HG02885 (cell line): ENCODE measurements at regions not wholly inside any gene's neighbourhood (a gene's known extent, or its start where the extent isn't known, plus 50 kb on each side); places are given as distances from the start of the nearest gene placed in this dataset.
"Not testable (repeated sequence)": the region's sequence is repeated elsewhere in the genome, so short reads cannot be mapped to it uniquely, and the experiment has no call there.

ENCODE experiments used
- ATAC-seq: cut with Tn5 transposase; IDR thresholded peaks from one replicate; pipeline ENCODE4 v1.9.1; 2021; ENCODE audit warnings: mild to moderate bottlenecking; ENCODE audit not compliant: unreplicated experiment, poor library complexity

DNA sequence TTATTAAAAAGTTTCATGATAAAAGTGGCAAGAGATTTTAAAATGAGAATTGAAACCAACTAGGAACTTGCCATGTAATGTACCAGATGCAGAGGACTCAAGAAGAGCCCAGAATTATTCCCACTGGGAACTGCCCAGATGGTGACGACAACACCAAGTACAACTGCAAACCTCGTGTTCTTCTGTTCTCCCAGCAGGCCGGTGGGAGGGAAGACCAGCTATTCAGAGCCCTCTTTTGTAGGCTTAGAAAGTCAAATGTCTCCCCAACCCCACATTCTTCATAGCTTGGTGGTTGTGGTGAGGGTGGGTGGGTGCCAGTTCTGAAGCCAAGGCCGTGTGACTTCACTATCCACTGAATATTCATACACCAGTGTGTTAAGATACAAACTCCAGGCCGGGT lies 54.3 kb upstream of the ITGB1 start:
- no peak for ATAC-seq

DNA sequence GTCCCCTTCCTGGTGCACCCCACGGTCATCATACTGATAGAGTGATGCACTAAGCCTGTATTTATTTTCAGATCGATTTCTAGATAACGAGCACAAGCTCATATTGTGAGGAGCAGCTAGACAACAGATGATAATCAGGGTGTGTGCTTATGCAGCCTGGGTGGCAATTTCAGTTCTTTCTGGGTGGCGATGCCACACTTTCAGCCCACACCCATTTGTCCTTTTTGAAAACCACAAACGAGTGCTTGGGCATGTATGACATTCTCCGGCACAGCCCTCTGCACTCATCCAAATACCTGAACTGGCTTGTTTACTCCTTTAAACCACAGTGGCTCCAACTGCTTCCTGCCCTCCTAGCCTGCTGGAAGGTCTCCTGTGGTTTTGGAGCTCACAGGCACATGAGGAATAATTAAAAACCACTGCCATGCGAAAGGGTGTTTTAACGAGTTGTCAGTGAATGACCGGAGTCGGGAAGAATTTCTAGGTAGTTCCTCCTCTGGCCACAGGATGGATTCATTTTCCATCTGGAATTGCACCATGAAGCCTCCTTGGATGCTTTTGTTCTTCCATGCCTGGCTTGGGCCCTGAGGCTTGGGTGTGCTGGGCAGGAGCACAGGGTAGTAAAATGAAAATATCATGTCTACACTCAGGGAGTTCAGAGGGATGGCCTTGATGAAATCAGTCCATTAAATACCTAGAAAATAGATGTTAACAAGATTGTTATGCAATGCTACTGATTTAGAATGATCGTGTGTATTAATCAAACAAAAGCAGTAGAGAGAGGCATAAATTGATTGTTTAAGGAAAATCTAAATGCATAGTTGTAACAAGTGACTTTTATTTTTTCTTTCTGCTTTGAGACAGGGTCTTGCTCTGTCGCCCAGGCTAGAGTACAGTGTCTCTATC lies 52.4 kb upstream of the ITGB1 start:
- no peak for ATAC-seq

DNA sequence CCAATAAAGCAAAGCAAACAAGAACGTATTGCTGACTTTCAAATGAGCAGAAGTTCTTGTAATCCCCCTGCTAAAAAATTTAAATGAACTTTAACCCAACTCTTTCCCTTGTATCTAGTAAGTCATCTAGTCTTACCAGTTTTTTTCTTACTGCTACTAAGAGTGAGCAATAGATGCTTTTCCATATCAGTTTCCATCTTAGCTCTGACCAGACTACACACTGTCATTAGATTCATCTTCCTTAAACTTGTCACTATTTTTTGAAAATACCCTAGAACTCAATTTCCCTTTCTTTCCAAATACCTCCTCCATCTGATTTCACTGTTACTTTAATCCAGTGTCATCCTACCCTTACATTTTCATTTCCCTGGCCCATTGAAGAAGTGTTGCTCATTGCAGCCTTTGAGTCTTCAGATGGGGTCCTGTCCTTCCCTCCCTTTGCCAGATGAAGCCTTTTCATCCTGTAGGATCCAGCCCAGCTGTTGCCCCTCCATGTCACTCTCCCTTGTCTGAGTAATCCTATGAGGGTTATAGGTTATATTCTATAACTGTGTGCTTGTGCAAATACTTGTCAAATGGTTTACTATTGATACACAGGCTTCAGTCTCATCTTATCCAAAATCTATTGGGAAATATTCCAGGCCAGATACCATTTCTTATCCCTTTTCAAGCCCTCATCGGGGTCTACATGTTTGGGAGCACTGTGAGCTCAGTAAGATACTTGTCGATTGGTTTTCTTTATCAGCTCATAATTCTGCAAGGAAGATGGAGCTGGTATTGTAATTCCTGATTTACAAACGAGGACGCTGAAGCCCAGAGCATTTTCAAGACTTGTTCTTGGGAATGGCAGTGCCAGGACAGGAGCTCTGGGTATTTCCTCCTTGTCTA lies 51.5 kb upstream of the ITGB1 start:
- no peak for ATAC-seq

DNA sequence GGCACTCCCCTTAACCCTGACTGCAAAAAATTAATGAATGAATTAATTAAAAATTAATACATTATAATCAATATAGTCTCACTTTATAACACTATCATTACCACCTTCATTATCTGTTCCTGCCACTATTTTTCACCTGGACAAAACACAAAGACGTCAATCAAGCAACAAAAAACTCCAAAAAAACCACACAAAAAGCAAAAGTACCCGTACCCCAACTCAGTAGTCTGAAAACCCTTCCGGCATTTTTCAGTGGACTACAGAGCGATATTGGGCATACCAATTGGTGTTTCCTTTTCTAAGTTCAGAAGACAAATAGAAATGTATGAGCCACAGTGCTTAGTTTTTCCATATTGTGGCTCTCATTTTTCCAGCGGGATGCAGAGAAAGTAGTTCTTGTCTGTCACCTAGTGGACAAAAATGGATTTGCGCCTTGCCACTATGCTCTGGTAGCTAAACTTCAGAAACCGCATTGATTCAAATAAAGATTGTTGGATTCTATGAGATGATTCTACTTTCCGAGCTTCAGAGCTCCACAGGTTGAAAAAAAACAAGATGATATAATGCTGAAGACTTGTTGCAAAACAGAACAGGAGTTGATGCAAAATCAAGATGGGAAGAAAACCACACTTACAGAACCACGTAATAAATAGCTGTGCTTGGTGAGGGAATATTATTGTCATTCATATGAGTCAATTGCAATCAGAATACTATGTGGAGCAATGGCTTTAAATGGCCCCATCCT lies 50.6 kb upstream of the ITGB1 start:
- ATAC-seq, result peak; percentile 62

DNA sequence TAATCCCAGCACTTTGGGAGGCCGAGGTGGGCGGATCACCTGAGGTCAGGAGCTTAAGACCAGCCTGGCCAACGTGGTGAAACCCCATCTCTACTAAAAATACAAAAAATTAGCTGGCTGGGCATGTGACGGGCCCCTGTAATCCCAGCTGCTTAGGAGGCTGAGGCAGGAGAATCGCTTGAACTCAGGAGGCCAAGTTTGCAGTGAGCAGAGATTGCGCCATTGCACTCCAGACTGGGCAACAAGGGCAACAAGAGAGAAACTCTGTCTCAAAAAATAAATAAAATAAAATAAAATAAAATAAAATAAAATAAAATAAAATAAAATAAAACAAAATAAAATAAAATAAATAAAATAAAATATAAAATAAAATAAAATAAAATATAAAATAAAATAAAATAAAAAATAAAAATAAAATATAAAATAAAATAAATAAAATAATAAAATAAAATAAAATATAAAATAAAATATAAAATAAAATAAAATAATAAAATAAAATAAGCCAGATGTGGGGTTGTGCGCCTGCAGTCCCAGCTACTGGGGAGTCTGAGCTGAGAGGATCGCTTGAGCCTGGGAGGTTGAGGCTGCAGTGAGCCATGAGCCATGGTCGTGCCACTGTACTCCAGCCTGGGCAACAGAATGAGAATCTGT lies 49.8 kb upstream of the ITGB1 start:
- not testable (repeated sequence) for ATAC-seq
